MM.1S (cell line): ENCODE measurements at regions not wholly inside any gene's neighbourhood (a gene's known extent, or its start where the extent isn't known, plus 50 kb on each side); places are given as distances from the start of the nearest gene placed in this dataset.

Source experiments
- CTCF ChIP-seq: fragments of 300-600 bp; sonication (generic); IDR thresholded peaks from 2 replicates; pipeline ENCODE4 v1.5.1; 2016; ENCODE audit warnings: antibody characterized with exemption, low read length, mixed read lengths
- EZH2 ChIP-seq: fragments of 300-600 bp; sonication (generic); optimal IDR thresholded peaks from 2 replicates; pipeline ENCODE3; 2017; ENCODE audit warnings: low read depth, mild to moderate bottlenecking, antibody characterized with exemption, low read length, mixed read lengths

- TF ChIP-seq EZH2 (no peak), CTCF (no peak)
Measured at GRCh38 chr12:75716291-75717025, 205.0 kb upstream of the KRR1 start.
